ENCODE measurements at regions not wholly inside any gene's neighbourhood (a gene's known extent, or its start where the extent isn't known, plus 50 kb on each side); places are given as distances from the start of the nearest gene placed in this dataset.

DNA sequence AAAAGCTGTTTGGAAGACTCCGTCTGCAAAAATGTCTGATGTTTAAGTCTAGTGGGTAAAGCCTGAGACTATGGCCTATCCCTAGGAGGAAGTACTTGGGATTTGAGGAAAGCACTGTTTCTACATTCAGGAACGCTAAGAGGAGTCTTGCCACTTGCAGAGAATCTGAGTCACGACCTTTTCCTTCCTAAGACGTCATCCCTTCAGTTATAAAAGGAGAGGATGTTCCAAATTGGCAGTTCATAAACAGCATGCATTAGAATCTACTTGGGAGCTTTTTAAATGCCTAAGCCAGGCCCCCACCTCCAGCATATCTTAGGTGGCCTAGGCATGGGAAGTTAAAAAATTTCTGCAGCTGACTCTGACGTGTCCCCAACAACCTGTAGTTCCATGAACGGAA is 125.9 kb downstream of the TTC32 start:
- H3K4me3 ChIP-seq = no peak overlapping the region
- TF ChIP-seq NFYB (IDR thresholded peaks at IDR 0.05; ENCODE audit: insufficient read depth, low read depth, low read length) (no peak), FOS (IDR thresholded peaks at IDR 0.05; ENCODE audit: borderline replicate concordance, extremely low read depth, insufficient read length) (no peak), CHD1 (IDR thresholded peaks at IDR 0.05; ENCODE audit: low read depth, low read length) (no peak), RUNX3 (IDR thresholded peaks at IDR 0.05; ENCODE audit: low read length) (no peak), ZNF274 (IDR thresholded peaks at IDR 0.05; ENCODE audit: insufficient read depth, insufficient read length) (no peak)
- no peaks in the 10 kb centered on the region for H3K4me1 ChIP-seq (ENCODE audit: control insufficient read depth, insufficient read depth, low read length)
- no peaks in the 10 kb centered on the region for H3K36me3 ChIP-seq (ENCODE audit: control insufficient read depth in 2 of 2, insufficient read depth in 2 of 2, low read length in 1 of 2)
- no peaks in the 10 kb centered on the region for H3K9me3 ChIP-seq (replicated peaks; ENCODE audit: control insufficient read depth, insufficient read depth, low read length)
- H3K4me2 ChIP-seq (ENCODE audit: control insufficient read depth, insufficient read depth) = no peak overlapping the region
- no peak overlapping the region for H3K9ac ChIP-seq (ENCODE audit: control insufficient read depth, insufficient read depth, low read length)
- ATAC-seq = no peak
- POLR2A ChIA-PET = no interaction called here
- H4K20me1 ChIP-seq (ENCODE audit: control insufficient read depth, insufficient read depth) = no peaks in the 10 kb centered on the region
- in situ Hi-C loops (cut with MboI) = no loop called here
- WGBS (ENCODE audit: insufficient coverage, insufficient replicate concordance, low lambda C conversion rate, missing lambda C conversion rate) = 11% methylated on average over 6 of the region's 6 CpGs
- H3K79me2 ChIP-seq (ENCODE audit: control insufficient read depth, insufficient read depth, low read length) = no peaks in the 10 kb centered on the region
- intact Hi-C loops (cut with micrococcal nuclease; ENCODE audit: unreplicated experiment) = loop anchor here (2.0 kb wide), 1 partner anchor 83 kb away; no protein-coding TSS in a partner anchor
- DNase-seq (ENCODE audit: low read depth, low spot score) = no peak
- no peak overlapping the region for H3K27ac ChIP-seq (ENCODE audit: control insufficient read depth, insufficient read depth)
- H2AFZ ChIP-seq (ENCODE audit: control insufficient read depth, low read depth, low read length) = no peak overlapping the region
- SMC1A ChIA-PET (ENCODE audit: uncharacterized antibody, unreplicated experiment) = no interaction called here
- RAD21 ChIA-PET (ENCODE audit: unreplicated experiment) = no interaction called here
- no peak for FAIRE-seq
- CTCF ChIA-PET = no interaction called here
- BruUV-seq (replicated peaks) = no TSS peak
- H3K27me3 ChIP-seq (replicated peaks in 1 of 2; ENCODE audit: control insufficient read depth in 2 of 2, insufficient read depth in 2 of 2, low read length in 1 of 2) = no peaks in the 10 kb centered on the region; a peak in 1 of 4 replicates

DNA sequence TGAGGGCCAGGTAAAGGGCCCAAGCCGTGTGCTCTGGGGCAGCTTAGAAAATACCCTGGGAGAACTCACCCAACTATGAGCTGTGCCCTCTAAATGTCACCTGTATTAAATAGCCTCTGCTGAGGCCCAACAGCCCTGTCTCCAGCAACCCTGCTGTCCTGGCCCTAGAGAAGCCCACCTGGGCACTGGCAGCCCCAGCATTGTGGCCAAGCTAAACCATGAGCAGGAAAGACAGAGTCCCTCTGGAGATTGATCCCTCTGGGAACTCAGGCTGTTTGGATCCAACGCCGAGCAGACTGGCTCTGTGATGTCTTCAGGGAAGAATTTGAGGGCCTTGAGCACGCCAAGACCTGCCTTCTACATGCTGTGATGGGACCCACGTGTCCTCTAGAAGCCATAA is 126.5 kb downstream of the TTC32 start:
- SMC1A ChIA-PET (ENCODE audit: uncharacterized antibody, unreplicated experiment) = no interaction called here
- 14% methylated on average over 5 of the region's 5 CpGs for WGBS (ENCODE audit: insufficient coverage, insufficient replicate concordance, low lambda C conversion rate, missing lambda C conversion rate)
- BruUV-seq (replicated peaks) = no TSS peak
- TF ChIP-seq, protein P1, sequence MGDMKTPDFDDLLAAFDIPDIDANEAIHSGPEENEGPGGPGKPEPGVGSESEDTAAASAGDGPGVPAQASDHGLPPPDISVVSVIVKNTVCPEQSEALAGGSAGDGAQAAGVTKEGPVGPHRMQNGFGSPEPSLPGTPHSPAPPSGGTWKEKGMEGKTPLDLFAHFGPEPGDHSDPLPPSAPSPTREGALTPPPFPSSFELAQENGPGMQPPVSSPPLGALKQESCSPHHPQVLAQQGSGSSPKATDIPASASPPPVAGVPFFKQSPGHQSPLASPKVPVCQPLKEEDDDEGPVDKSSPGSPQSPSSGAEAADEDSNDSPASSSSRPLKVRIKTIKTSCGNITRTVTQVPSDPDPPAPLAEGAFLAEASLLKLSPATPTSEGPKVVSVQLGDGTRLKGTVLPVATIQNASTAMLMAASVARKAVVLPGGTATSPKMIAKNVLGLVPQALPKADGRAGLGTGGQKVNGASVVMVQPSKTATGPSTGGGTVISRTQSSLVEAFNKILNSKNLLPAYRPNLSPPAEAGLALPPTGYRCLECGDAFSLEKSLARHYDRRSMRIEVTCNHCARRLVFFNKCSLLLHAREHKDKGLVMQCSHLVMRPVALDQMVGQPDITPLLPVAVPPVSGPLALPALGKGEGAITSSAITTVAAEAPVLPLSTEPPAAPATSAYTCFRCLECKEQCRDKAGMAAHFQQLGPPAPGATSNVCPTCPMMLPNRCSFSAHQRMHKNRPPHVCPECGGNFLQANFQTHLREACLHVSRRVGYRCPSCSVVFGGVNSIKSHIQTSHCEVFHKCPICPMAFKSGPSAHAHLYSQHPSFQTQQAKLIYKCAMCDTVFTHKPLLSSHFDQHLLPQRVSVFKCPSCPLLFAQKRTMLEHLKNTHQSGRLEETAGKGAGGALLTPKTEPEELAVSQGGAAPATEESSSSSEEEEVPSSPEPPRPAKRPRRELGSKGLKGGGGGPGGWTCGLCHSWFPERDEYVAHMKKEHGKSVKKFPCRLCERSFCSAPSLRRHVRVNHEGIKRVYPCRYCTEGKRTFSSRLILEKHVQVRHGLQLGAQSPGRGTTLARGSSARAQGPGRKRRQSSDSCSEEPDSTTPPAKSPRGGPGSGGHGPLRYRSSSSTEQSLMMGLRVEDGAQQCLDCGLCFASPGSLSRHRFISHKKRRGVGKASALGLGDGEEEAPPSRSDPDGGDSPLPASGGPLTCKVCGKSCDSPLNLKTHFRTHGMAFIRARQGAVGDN (IDR thresholded peaks at IDR 0.05) = no peak
- TF ChIP-seq, protein P2, sequence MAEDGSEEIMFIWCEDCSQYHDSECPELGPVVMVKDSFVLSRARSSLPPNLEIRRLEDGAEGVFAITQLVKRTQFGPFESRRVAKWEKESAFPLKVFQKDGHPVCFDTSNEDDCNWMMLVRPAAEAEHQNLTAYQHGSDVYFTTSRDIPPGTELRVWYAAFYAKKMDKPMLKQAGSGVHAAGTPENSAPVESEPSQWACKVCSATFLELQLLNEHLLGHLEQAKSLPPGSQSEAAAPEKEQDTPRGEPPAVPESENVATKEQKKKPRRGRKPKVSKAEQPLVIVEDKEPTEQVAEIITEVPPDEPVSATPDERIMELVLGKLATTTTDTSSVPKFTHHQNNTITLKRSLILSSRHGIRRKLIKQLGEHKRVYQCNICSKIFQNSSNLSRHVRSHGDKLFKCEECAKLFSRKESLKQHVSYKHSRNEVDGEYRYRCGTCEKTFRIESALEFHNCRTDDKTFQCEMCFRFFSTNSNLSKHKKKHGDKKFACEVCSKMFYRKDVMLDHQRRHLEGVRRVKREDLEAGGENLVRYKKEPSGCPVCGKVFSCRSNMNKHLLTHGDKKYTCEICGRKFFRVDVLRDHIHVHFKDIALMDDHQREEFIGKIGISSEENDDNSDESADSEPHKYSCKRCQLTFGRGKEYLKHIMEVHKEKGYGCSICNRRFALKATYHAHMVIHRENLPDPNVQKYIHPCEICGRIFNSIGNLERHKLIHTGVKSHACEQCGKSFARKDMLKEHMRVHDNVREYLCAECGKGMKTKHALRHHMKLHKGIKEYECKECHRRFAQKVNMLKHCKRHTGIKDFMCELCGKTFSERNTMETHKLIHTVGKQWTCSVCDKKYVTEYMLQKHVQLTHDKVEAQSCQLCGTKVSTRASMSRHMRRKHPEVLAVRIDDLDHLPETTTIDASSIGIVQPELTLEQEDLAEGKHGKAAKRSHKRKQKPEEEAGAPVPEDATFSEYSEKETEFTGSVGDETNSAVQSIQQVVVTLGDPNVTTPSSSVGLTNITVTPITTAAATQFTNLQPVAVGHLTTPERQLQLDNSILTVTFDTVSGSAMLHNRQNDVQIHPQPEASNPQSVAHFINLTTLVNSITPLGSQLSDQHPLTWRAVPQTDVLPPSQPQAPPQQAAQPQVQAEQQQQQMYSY (CRISPR knock-in tag; IDR thresholded peaks at IDR 0.05) = no peak
- TF ChIP-seq, protein P3, sequence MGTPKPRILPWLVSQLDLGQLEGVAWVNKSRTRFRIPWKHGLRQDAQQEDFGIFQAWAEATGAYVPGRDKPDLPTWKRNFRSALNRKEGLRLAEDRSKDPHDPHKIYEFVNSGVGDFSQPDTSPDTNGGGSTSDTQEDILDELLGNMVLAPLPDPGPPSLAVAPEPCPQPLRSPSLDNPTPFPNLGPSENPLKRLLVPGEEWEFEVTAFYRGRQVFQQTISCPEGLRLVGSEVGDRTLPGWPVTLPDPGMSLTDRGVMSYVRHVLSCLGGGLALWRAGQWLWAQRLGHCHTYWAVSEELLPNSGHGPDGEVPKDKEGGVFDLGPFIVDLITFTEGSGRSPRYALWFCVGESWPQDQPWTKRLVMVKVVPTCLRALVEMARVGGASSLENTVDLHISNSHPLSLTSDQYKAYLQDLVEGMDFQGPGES (IDR thresholded peaks at IDR 0.05) = no peak
- TF ChIP-seq TCF12 (IDR thresholded peaks at IDR 0.05; ENCODE audit: low read depth, low read length) = no peak

More for the DNA sequence above, 126.5 kb downstream of the TTC32 start:
- Histone ChIP-seq H3K9me3 (replicated peaks; ENCODE audit: control insufficient read depth, insufficient read depth, low read length) (no peaks in the 10 kb centered on the region), H3K27ac (ENCODE audit: control insufficient read depth, insufficient read depth) (no peak overlapping the region), H3K36me3 (ENCODE audit: control insufficient read depth in 2 of 2, insufficient read depth in 2 of 2, low read length in 1 of 2) (no peaks in the 10 kb centered on the region), H3K4me3 (no peak overlapping the region), H2AFZ (ENCODE audit: control insufficient read depth, low read depth, low read length) (no peak overlapping the region), H3K4me1 (ENCODE audit: control insufficient read depth, insufficient read depth, low read length) (no peaks in the 10 kb centered on the region), H3K79me2 (ENCODE audit: control insufficient read depth, insufficient read depth, low read length) (no peaks in the 10 kb centered on the region), H3K27me3 (replicated peaks in 1 of 2; ENCODE audit: control insufficient read depth in 2 of 2, insufficient read depth in 2 of 2, low read length in 1 of 2) (no peaks in the 10 kb centered on the region; a peak in 1 of 4 replicates), H3K4me2 (ENCODE audit: control insufficient read depth, insufficient read depth) (no peak overlapping the region), H3K9ac (ENCODE audit: control insufficient read depth, insufficient read depth, low read length) (no peak overlapping the region), H4K20me1 (ENCODE audit: control insufficient read depth, insufficient read depth) (no peaks in the 10 kb centered on the region)
- ChIA-PET CTCF (no interaction called here), RAD21 (ENCODE audit: unreplicated experiment) (no interaction called here), POLR2A (no interaction called here)
- intact Hi-C loops (cut with micrococcal nuclease; ENCODE audit: unreplicated experiment) = loop anchor here (2.0 kb wide), 1 partner anchor 83 kb away; no protein-coding TSS in a partner anchor
- DNase-seq (ENCODE audit: low read depth, low spot score) = no peak
- ATAC-seq = no peak
- FAIRE-seq = no peak
- in situ Hi-C loops (cut with MboI) = no loop called here

All from GM12878 (cell line).